ENCODE measurements at regions not wholly inside any gene's neighbourhood (a gene's known extent, or its start where the extent isn't known, plus 50 kb on each side); places are given as distances from the start of the nearest gene placed in this dataset.
"Not testable (repeated sequence)": the region's sequence is repeated elsewhere in the genome, so short reads cannot be mapped to it uniquely, and the experiment has no call there.

- no peak for DNase-seq
- TF ChIP-seq CTCF (IDR thresholded peaks at IDR 0.05; ENCODE audit: low read depth, low read length) = no peak
Measured at GRCh38 chr14:48323665-48324064, 648.3 kb upstream of the MDGA2 start.

GRCh38 chr14:48319823-48320222 lies 644.4 kb upstream of the MDGA2 start:
- no peak for DNase-seq
- H3K9me3 ChIP-seq (ENCODE audit: severe bottlenecking) = no peaks in the 10 kb centered on the region
- no peak overlapping the region for H3K4me3 ChIP-seq (ENCODE audit: low read depth, low read length)
- no peak for TF ChIP-seq CTCF (IDR thresholded peaks at IDR 0.05; ENCODE audit: low read depth, low read length)
- no peak overlapping the region for H3K27ac ChIP-seq
- no peaks in the 10 kb centered on the region for H3K36me3 ChIP-seq
- no peaks in the 10 kb centered on the region for H3K27me3 ChIP-seq (ENCODE audit: insufficient read depth, low read depth, severe bottlenecking)

More at GRCh38 chr14:48323665-48324064, 648.3 kb upstream of the MDGA2 start:
- no peaks in the 10 kb centered on the region for H3K27me3 ChIP-seq (ENCODE audit: insufficient read depth, low read depth, severe bottlenecking)
- H3K4me3 ChIP-seq (ENCODE audit: low read depth, low read length) = no peak overlapping the region
- no peak overlapping the region for H3K27ac ChIP-seq
- no peaks in the 10 kb centered on the region for H3K36me3 ChIP-seq
- H3K9me3 ChIP-seq (ENCODE audit: severe bottlenecking) = no peaks in the 10 kb centered on the region

- no peaks in the 10 kb centered on the region for H3K36me3 ChIP-seq
- no peak overlapping the region for H3K4me3 ChIP-seq (ENCODE audit: low read depth, low read length)
- H3K27me3 ChIP-seq (ENCODE audit: insufficient read depth, low read depth, severe bottlenecking) = no peaks in the 10 kb centered on the region
- no peak for DNase-seq
- TF ChIP-seq CTCF (IDR thresholded peaks at IDR 0.05; ENCODE audit: low read depth, low read length) = no peak
- H3K9me3 ChIP-seq (ENCODE audit: severe bottlenecking) = no peaks in the 10 kb centered on the region
- H3K27ac ChIP-seq = no peak overlapping the region
Measured at GRCh38 chr14:48304729-48305128, 629.3 kb upstream of the MDGA2 start.

- H3K4me3 ChIP-seq (ENCODE audit: low read depth, low read length) = no peak overlapping the region
- no peaks in the 10 kb centered on the region for H3K36me3 ChIP-seq
- no peak for TF ChIP-seq CTCF (IDR thresholded peaks at IDR 0.05; ENCODE audit: low read depth, low read length)
- H3K27me3 ChIP-seq (ENCODE audit: insufficient read depth, low read depth, severe bottlenecking) = no peaks in the 10 kb centered on the region
- H3K27ac ChIP-seq = no peak overlapping the region
- H3K9me3 ChIP-seq (ENCODE audit: severe bottlenecking) = no peaks in the 10 kb centered on the region
- DNase-seq = no peak
Measured at GRCh38 chr14:48289701-48290100, 614.3 kb upstream of the MDGA2 start.

- H3K27ac ChIP-seq; H3K27me3 ChIP-seq (ENCODE audit: insufficient read depth, low read depth, severe bottlenecking); H3K36me3 ChIP-seq; H3K9me3 ChIP-seq (ENCODE audit: severe bottlenecking); DNase-seq; H3K4me3 ChIP-seq (ENCODE audit: low read depth, low read length): not testable (repeated sequence)
Measured at GRCh38 chr14:48285217-48285616, 609.8 kb upstream of the MDGA2 start.

- DNase-seq = no peak
- Histone ChIP-seq H3K4me3 (ENCODE audit: low read depth, low read length) (no peak overlapping the region), H3K36me3 (no peaks in the 10 kb centered on the region), H3K27ac (no peak overlapping the region), H3K27me3 (ENCODE audit: insufficient read depth, low read depth, severe bottlenecking) (no peaks in the 10 kb centered on the region), H3K9me3 (ENCODE audit: severe bottlenecking) (no peaks in the 10 kb centered on the region)
- TF ChIP-seq CTCF (IDR thresholded peaks at IDR 0.05; ENCODE audit: low read depth, low read length) = no peak
Measured at GRCh38 chr14:48275301-48275700, 599.9 kb upstream of the MDGA2 start.
